Activated gamma-delta T cell treated with Interleukin-2 at 50 U/mL for 16 hours (primary cell): ENCODE measurements at regions not wholly inside any gene's neighbourhood (a gene's known extent, or its start where the extent isn't known, plus 50 kb on each side); places are given as distances from the start of the nearest gene placed in this dataset.

Source experiments
- DNase-seq: peaks from one replicate; pipeline ENCODE4 v3.0.0-alpha.2; 2020

DNA sequence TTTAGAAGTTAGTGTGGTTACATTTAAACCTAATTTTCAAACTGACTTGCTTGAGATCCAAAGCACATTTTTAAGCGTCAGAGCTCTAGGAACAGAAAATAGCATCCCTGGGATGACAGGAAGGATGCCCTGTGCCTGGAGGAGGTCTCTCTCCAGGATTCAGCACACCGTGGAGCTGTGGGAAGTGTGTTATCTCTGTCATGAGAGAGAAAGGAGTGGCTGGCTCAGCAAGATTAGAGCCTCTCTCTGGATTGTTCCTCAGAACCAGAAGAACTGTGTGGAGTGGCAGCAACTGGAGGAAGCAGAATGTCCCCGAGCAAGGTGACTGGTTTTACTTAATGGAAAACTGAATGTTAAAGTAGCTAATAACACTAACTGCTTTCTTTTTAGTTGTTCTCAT is 233.6 kb upstream of the TGFBR2 start:
- no peak for DNase-seq

DNA sequence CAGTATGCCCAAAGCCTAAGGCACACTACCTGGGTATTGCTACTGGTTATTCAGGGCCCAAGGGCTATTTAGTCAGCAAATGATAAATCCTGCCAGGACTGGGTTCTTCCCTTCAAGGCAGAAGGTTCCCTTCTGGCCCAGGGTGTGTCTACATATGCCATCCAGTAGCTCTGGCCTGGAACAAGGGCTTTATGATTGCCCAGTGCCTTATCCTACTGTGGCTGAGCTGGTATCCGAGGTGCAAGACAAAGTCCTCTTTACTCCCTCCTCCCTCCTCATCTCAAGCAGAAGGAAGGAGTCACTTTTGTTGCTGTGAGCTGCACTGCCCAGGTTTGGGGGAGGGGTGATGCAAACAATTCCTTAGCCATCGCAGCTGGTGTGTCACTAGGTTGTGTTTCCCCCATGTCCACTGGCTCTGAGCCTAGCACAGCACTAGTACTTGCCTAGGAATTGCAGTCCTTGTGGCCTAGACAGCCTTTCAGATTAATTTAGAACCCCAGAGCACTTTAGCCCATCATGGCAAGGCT is 221.8 kb upstream of the TGFBR2 start:
- no peak for DNase-seq

DNA sequence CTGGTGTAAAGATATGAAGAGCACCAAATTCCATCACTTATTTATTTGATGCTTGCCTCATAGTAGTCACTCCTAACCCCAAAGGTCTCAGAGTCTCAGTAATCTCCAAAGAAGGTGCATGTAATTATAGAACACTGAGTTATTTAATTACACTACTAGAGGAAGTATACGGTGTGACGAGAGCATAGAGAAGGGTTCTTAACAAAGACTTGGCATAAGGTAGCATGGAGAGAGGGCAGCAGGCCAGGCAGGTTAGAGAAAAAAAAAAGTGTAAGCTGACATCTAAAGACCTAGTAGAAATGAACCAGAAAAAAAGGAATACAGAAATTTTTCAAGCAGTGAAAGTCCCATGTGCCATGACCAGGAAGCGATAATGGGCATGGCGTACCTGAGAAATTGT is 213.3 kb upstream of the TGFBR2 start:
- no peak for DNase-seq

DNA sequence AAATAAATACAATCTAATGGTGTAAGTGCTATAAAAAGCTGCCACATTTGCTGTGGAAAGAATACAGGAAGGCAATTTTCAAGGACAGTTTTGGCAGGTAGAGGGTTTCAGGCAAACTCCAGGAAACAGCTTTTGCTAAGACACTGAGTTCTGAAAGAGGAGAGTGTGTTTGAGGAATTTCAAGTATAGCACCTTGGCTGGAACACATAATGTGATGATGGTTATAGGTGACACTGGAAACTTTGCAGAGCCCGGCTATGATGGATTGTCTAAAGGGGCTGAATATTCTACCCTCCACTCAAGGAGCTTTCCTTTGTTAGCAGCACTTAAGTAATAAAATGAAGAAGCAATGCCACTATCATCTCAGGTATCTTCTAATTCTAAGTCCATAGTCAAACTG is 209.4 kb upstream of the TGFBR2 start:
- DNase-seq: no peak

DNA sequence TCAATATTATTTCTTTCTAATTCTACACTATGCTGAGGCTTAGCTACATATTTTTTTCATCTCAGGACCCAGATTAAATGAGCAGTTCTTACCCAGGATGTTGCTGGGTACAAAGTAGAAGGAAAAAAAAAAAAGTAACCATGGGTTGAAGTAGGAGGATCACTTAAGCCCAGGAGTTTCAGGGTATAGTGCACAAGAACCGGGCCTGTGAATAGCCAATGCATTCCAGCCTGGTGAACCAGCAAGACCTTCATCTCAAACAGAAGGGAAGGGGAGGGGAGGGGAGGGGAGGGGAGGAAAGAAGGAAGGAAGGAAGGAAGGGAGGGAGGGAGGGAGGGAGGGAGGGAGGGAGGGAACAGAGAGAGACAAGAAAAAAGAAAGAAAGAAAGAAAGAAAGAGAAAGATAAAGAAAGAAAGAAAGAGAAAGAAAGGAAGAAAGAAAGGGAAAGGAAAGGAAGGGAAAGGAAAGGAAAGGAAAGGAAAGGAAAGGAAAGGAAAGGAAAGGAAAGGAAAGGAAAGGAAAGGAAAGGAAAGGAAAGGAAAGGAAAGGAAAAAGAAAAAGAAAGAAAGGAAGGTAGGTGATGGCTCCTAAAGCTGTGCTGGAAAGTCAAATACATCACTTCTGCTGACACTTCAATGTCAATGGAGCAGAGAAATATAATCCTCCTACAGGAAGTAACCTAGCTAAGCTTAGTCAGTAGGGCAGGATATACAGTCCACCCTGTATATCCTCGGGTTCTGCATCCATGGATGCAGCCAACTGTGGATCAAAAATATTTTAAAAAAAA is 206.8 kb upstream of the TGFBR2 start:
- DNase-seq: no peak

DNA sequence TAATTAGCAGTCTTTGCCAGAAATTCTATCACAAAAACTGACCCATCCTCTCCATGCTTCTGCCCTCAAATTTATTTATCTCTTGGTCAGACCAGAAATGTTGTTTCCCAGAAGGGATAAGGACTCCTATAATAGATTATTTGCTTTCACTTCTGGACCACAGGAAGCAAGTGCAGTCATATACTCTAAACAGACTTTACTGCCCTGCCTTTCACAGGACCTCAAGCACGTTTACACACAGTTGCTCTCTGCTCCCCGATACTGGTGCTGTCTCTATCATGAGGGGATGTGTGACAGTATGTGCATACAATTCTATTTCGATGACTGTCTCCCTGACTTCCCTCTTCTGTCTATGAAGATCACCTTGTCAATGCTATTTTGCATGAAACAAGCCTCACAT is 205.5 kb upstream of the TGFBR2 start:
- no peak for DNase-seq

DNA sequence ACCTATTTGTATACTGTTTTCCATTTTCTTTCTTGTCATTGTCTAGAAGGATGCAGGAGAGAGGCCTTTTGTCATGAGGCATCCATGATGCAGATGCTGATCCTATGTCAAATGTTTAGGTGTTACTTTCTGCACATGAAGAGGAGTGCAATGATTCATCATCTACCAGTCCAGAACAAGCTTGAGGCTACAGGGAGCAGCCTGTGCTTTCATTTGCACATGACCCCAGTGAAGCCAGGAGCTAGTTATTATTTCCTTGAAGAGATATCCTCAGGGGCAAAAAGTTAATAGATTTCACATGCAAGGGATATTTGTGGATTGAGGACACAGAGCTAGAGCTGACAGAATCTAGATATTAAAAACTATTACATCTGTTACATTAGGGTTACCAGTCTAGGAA is 204.4 kb upstream of the TGFBR2 start:
- DNase-seq: no peak

DNA sequence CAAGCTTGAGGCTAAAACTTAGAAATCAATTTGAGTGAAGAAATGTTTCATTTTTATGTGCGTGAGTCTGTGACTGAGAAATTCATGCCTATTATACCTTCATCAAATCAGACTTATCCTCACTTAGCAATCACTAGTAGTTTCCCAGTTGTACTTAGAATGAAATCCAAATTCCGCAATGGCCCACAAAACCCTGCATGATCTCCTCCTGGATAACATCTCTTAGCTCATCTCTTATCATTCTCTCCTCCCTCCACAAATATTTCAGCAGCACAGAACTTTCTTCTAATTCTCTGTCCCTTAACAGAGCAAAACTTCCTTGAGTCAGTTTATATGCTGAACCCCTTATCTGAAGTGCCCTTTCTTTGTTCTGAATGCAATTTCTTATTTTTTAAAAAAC is 198.8 kb upstream of the TGFBR2 start:
- no peak for DNase-seq

DNA sequence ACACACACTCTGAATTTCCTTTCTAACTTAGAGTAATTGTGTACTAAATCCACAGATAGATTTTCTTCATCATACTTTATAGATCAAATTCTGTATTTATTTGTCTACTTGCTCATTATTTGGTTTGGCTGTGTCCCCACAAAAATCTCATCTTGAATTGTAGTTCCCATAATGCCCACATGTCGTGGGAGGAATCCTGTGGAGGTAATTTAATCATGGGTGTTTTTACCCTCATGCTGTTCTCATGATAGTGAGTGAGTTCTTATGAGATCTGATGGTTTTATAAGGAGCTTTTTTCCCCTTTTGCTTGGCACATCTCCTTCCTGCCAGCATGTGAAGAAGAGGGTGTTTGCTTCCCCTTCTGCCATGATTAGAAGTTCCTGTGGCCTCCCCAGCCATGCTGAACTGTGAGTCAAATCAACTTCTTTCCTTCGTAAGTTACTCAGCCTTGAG is 198.3 kb upstream of the TGFBR2 start:
- DNase-seq: no peak

DNA sequence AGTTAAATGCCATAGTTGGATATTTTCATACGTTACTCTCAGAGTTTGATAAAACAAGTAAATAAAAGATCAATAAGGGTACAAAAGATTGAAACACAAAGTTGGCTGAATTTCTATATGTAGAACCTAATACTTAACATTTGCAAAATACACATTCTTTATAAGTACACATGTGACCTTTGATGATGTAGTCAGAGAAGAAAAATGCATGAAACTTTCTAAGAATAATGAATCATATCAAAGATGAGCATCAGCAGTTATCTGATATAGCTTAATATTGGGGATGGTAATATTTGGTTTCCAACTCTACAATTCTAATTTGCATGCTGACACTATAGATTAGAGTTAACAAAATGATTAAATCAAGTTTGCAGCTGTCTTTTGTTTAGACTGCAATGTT is 188.0 kb upstream of the TGFBR2 start:
- no peak for DNase-seq

DNA sequence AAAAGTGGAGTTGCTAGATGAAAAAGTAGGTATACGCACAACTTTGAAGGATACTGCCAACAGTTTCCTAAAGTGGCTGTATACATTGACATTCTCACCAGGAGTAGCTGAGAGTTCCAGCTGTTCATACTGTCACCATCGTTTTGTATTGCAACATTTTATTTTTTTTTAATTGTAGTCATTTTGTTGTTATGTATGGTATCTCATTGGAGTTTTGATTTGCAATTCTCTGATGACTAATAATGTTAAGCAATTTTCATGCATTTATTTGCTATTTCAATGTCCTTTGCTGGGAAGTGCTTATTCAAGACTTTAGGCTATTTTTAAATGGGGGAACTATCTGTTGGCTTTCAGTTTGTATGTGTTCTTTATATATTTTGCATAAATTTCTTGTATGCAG is 185.1 kb upstream of the TGFBR2 start:
- no peak for DNase-seq

DNA sequence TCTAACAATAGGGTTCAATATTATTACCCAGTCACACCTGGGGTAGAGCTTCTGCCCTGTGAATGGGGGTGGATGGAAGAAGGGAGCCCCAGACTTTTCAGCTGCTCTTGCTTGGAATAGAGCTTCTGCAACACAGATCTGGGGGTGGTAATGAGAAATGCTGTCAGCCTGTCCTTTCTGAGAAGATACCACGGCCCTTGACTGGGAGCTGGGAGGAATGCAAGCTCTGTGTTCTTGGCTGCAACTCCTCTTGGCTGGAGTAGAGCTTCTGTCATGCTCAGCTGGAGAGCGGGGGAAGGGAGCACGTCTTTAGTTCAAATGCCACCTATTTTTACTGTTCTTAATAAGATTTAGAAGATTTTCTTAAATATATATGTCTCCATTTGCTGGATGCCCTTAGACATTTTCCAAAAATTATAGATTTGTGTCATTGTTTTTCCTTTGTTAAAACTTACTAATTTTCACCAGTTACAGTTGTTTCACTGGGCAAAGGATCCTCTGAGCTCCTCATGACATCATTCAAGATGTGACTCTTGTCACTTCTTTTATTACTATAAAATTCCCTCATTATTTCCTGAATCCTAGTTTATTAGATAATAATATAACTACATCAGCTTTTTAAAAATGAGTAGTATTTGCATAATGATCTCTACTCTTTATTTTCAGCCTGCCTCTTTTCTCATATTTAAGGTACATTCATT is 180.0 kb upstream of the TGFBR2 start:
- DNase-seq: no peak

DNA sequence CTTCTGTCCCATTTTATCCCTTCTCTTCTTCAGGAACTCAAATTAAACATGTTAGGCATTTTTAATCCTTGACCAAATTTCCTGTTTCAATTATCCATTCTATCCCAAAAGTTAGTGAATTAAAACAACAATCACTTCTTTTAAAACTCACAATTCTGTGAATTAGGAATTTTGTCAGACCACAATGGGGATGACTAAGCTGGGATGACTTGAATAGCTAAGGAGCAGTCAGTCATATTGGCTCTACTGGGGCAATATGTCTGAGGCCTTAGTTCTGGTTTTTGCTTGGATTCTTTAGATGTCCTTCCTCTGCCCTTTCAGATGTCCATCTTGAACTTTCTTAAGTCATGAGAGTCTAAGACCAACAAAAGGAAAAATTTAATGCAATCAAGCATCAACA is 178.2 kb upstream of the TGFBR2 start:
- no peak for DNase-seq

DNA sequence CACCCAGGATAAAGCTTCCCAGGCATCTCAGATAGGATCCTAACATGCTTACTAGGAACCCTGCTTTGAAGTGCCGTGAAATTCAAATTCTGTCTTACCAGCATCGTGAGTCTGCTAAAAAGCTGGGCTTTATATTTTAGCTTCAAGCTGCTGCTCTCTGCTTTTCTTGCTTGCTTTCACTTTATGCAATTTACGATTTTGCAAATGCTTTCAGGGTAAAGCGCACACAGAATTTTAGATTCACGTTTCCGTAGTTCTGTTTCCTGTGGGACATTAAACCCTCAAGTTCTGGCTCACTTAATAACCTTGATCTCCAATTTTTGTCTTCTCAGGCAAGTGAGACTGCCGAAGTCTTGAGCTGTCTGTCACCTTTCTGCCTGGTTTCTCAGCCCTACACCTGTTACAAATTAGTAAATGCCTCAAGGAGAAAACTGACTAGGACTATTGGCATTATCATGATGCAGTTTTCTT is 170.5 kb upstream of the TGFBR2 start:
- no peak for DNase-seq

DNA sequence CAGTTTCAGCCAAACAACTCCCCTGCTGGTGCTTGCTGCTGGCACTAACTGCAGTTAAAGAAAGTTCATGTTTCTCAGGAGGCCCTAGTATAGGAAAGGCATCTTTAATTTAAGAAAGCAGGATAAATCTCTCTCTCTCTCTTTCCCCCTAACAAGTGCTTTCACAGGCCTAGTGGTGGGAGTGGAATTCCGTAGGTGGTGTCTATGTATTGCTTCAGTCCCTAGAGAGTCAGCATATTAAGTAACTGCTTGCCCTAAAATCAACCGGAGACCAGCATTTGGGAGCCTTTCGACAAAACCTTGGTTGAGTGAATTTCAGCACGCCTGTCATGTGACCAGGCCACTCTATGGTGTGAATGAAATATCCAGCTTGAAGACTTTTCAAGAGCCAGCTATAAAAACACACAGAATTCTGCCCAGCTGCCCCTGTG is 169.2 kb upstream of the TGFBR2 start:
- DNase-seq: no peak

DNA sequence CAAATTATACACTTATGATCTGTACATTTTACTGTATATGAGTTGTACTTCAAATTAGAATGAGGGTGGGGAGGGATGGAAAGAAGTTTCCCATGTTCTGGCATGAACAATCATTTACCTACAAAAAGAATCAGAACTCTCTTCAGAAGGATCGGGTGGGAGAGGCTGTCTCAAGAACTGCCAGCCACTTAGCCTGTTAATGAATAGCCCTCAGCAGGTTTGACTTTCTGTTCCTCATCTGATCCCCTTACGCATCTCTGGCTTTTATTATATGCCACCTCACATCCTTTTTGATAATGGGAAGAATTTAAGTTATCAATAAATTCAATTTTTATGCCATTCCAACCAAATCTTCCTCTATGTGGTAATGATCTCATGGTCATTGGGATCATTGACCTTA is 168.3 kb upstream of the TGFBR2 start:
- no peak for DNase-seq

DNA sequence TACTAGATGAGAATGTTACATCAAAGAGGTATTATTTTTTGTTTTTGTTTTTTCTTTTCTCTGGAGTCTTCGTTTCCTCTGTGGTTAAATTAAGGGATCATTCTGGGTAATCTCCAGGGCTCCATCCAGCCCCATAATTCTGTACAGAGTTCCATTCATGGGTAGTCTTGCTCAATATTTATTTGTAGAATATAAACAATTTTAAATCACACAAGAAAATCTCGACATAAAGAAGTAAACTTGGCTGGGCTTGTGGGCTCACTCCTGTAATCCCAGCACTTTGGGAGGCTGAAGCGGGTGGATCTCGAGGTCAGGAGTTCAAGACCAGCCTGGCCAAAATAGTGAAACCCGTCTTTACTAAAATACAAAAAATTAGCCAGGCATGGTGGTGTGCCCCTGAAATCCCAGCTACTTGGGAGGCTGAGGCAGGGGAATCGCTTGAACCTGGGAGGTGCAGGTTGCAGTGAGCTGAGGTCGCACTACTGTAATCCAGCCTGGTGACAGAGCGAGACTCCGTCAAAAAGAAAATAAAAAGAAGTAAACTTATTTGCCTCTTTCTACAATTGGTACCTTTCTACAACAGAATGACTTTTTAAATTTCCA is 166.8 kb upstream of the TGFBR2 start:
- no peak for DNase-seq

DNA sequence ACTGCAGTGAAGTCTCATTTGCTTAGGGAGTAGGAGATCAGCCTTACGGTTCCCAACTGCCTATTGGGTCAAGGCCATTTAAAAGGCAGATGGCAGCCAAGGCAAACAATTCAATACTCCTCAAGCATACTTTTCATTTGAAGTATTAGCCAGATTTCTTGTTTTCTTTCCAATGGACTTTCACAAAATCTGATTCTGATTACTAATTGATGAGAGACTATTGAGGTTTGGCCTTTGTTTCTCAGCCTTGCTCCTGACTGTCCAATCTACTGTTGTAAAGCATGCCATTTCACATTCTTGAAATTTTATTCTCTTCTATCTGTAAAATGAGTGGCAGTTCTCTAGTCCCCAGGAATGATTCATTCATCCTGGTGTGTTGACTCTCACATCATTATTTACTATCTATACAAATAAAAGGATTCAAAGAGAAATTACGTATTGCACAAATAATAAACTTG is 166.2 kb upstream of the TGFBR2 start:
- DNase-seq: no peak

DNA sequence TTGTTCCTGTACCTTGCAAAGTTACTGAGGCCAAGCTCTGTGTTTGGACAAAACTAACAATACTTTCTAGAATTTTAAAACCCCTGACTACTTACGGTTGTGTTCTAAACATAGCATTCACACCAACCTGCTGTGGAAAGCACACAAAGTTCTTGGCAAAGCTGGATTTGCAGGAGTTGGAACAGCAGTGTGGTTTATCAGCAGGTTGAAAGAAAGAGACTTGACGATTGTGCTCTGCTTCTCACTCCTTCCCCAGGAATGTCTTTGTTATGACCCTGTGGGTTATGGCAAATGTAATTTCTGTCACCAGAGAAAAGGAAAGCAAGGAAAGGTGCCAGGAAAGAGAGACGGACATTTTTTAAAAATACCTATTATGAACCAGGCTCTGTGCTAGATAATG is 165.5 kb upstream of the TGFBR2 start:
- DNase-seq: no peak

DNA sequence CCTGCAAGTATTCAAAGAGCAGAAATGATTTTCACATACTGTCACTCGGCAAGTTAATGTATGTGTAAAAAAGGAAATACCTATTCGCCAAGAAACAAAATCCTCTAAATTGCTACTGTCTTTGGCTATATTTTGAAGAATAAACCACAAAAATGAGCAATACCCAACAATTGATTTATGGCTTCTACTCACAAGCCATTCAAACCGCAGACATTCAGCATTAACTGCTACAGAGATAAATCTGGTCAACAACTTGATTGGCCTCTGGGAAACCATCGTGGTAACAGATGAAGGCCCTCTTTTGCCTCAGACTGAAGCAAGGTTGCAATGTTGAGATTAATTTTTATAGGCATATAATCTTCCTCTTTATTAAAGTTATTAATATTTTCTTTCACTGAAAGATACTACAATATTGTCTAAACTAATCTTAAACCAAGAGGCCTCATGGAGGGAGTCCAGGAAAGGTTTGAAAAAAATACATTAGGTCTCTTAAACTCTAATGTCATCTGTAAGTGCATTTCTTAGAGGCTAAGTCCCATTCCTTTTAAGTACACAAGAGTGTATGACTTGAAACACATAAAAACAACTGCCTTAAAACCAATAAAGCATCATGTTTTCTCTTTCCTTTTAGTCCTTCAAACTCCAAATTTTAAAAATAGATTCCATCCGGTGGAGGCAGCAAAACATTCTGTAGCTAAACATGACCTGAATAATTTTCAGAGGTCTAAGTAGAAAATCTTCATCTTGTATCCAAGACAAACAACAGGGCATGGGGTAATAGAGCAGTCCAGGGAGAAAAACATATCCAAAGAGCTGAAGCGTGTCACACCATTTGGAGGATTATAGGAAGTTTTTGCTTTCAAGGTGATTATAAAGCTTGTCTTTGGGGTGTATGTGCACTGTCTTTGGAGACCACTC is 162.4 kb upstream of the TGFBR2 start:
- no peak for DNase-seq

DNA sequence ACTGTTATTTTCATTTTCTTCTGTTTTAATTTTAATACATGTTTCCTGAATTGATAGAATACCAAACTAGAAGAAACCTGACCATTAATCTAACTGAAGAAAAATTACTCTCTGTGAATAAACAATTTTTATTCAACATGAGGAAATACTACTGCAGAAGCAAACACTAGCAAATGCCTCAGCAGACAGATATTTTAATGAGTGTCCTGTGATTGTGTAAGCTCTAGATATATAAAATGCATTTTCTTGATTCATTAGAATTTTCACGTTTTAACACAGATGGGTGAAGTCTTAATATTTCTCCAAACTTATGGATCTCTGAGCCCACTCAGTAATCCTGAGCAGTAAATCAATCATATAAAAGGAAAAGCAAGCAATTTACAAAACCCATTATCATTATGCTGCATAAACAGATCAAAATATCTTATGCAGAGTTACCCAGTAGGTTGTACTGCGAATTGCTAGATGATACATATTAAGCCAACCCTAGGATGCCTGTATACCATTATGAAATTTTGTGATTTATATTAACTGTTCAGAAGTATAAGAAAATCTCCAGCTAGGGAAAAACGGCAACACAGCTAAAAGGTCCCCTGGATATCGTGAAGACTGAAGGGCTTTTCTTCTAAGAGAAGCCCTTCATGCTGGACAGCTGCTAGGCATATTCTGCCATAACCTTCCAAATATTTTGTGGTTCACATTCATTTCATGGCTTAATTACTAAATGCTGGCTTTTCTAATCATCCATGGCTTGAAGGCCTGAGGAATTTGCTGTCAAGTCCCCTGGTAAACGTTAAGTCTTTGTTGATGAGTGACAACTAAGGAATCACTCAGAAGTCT is 157.7 kb upstream of the TGFBR2 start:
- DNase-seq: no peak

DNA sequence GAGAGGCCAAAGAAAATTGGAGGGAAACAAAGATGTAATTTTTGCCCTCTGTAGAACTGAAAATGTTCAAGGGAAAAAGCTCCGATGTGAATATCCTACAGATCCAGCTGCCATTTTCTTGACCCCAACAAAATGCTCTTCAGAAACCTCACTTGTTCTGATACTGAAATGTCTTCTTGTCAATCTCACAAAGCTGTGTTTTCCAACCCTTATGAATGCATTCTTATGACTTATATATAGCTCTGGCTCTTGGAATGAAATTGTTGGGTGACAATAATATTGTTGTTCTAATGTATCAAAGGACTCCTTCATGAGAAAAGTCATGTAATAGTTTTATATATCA is 157.1 kb upstream of the TGFBR2 start:
- DNase-seq: no peak
